ENCODE measurements at regions not wholly inside any gene's neighbourhood (a gene's known extent, or its start where the extent isn't known, plus 50 kb on each side); places are given as distances from the start of the nearest gene placed in this dataset.

DNA sequence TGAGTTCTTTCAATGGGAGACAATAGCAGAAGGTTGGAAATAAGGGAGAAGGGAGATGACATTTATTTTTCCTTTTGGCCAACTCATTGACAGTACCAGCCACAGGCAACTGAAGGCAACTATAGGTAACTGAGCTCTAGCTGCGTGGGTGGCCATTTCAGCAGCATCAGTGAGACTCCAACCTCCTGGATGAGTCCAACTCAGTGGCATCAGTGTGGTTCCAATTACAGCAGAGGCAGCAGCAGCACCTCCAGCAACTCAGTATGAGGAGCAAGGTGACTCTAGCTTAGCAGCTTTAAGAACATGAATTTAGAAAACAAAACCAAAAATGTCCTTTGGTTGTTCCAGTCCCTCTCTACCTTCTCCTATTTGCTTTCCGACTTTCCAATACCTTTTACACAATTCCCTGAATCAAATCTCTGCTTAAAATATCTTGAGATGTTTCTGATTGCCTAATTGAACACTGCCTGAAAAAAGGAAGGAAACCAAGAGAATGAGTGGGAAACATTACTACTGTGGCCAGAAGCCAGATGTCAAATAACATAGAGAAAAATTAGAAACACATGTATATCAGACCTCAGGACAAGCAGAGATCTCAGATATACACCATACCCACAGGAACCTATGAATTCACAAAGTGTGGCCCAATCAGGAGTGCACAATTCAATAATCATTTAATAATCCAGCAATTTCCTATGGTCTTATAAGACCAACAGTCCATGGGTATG lies 166.5 kb upstream of the RORB start:
- Histone ChIP-seq H3K27me3 (ENCODE audit: control insufficient read depth, insufficient read depth, low read length) (no peaks in the 10 kb centered on the region), H3K27ac (ENCODE audit: low read length) (no peak overlapping the region), H3K36me3 (ENCODE audit: control insufficient read depth, insufficient read depth, low read length) (no peaks in the 10 kb centered on the region), H3K4me1 (ENCODE audit: control insufficient read depth, insufficient read depth, low read length) (no peaks in the 10 kb centered on the region), H3K4me3 (ENCODE audit: low read length) (no peak overlapping the region), H3K9me3 (ENCODE audit: control insufficient read depth, insufficient read depth, low read length) (no peaks in the 10 kb centered on the region)
- no peak for DNase-seq (ENCODE audit: low read depth, low spot score)
- WGBS (ENCODE audit: insufficient coverage, insufficient read length) = no CpG with 5 or more reads among the region's 2 CpGs

DNA sequence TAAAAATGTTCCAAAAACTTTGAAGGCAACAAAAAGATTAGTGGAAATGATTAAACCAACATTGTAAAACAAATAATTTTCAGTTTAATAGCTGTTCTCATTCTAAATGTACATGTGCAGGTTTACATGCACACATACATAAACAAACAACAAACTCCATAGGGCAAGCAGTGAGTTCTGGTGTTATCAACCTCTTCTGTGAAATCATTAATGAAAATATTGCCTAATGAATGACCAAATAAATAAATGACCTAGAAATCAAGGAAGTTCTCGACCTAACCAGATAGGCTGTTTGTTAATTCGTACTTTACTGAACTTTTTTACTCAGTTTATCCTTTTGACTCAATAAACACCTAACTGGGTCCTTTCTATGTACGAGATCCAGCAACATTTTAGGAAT lies 165.5 kb upstream of the RORB start:
- no peaks in the 10 kb centered on the region for H3K36me3 ChIP-seq (ENCODE audit: control insufficient read depth, insufficient read depth, low read length)
- H3K27ac ChIP-seq (ENCODE audit: low read length) = no peak overlapping the region
- no peaks in the 10 kb centered on the region for H3K4me1 ChIP-seq (ENCODE audit: control insufficient read depth, insufficient read depth, low read length)
- DNase-seq (ENCODE audit: low read depth, low spot score) = no peak
- H3K9me3 ChIP-seq (ENCODE audit: control insufficient read depth, insufficient read depth, low read length) = no peaks in the 10 kb centered on the region
- no peak overlapping the region for H3K4me3 ChIP-seq (ENCODE audit: low read length)
- WGBS (ENCODE audit: insufficient coverage, insufficient read length) = no CpG with 5 or more reads among the region's 3 CpGs
- no peaks in the 10 kb centered on the region for H3K27me3 ChIP-seq (ENCODE audit: control insufficient read depth, insufficient read depth, low read length)

DNA sequence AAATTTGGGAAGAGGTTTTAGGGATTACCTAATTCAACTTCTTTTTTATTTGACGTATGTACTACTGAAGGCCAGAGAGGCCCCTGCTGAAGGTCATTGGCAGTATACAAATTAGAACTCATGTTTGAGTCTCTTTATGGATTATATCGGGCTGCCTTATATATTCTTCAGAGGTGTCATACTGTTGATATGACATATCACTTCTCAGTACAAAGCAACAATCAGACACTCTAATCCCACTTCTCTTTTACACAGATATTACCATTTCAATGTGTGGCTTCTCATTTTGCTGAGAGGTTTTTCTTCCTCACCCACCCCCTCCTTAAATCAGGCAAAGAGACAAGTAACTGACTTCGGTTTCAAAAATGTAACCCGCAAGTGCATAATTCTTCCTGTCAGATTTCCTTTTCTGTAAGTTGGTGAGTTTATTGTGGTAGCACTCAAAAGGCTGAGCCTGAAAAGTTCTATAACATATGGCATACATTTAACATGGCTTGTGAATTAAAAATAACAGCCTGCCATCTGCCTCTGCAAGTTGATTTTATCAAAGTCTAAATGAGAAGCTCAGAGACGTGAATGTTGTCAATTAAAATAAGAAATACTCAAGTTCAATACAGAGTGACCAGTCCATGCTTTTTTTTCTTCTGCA lies 163.6 kb upstream of the RORB start:
- Histone ChIP-seq H3K27ac (ENCODE audit: low read length) (no peak overlapping the region), H3K9me3 (ENCODE audit: control insufficient read depth, insufficient read depth, low read length) (no peaks in the 10 kb centered on the region), H3K27me3 (ENCODE audit: control insufficient read depth, insufficient read depth, low read length) (no peaks in the 10 kb centered on the region), H3K4me1 (ENCODE audit: control insufficient read depth, insufficient read depth, low read length) (no peaks in the 10 kb centered on the region), H3K4me3 (ENCODE audit: low read length) (no peak overlapping the region), H3K36me3 (ENCODE audit: control insufficient read depth, insufficient read depth, low read length) (no peaks in the 10 kb centered on the region)
- DNase-seq (ENCODE audit: low read depth, low spot score) = no peak
- WGBS (ENCODE audit: insufficient coverage, insufficient read length) = no CpG with 5 or more reads among the region's 5 CpGs

DNA sequence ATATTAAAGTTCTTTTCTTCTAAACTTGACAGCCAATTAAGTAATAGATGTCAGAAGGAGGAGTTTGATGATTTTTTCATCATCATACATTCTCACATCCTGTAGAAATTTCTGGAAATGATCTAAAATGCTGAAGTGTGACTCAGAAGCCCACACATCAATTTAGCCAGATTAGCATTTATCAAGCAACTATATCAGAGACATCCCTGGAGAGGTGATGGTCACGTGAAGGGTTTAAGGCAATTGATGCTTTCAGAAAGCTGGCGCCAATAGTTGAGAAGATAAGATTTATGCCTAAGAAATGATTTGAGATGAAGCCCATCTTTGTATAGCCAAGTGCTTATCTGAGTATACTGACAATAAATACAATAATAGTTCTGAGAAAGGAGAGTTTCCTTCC lies 162.9 kb upstream of the RORB start:
- Histone ChIP-seq H3K27me3 (ENCODE audit: control insufficient read depth, insufficient read depth, low read length) (no peaks in the 10 kb centered on the region), H3K4me1 (ENCODE audit: control insufficient read depth, insufficient read depth, low read length) (no peaks in the 10 kb centered on the region), H3K4me3 (ENCODE audit: low read length) (no peak overlapping the region), H3K36me3 (ENCODE audit: control insufficient read depth, insufficient read depth, low read length) (no peaks in the 10 kb centered on the region), H3K27ac (ENCODE audit: low read length) (no peak overlapping the region), H3K9me3 (ENCODE audit: control insufficient read depth, insufficient read depth, low read length) (no peaks in the 10 kb centered on the region)
- WGBS (ENCODE audit: insufficient coverage, insufficient read length) = no CpG with 5 or more reads among the region's 2 CpGs
- DNase-seq (ENCODE audit: low read depth, low spot score) = no peak

DNA sequence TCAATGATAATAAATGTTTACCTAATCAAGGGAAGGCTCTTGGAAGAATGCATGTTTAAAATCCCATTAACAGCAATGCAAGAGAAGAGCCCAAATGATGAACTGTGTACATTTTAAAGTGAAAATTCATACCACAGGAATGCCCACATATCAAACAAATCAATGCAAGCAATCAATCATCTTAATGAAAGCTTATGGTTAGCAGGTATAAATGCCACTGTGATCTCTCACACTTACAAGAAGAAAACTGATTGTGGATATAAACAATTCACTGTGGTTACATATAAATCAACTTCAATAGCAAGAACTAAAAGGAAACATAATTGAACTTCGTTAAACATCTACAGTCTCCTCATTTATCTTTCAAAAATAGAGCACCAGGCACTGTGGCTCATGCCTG lies 161.0 kb upstream of the RORB start:
- Histone ChIP-seq H3K4me3 (ENCODE audit: low read length) (no peak overlapping the region), H3K9me3 (ENCODE audit: control insufficient read depth, insufficient read depth, low read length) (no peaks in the 10 kb centered on the region), H3K36me3 (ENCODE audit: control insufficient read depth, insufficient read depth, low read length) (no peaks in the 10 kb centered on the region), H3K27me3 (ENCODE audit: control insufficient read depth, insufficient read depth, low read length) (no peaks in the 10 kb centered on the region), H3K27ac (ENCODE audit: low read length) (no peak overlapping the region), H3K4me1 (ENCODE audit: control insufficient read depth, insufficient read depth, low read length) (no peaks in the 10 kb centered on the region)
- no CpG with 5 or more reads among the region's 1 CpG for WGBS (ENCODE audit: insufficient coverage, insufficient read length)
- DNase-seq (ENCODE audit: low read depth, low spot score) = no peak

DNA sequence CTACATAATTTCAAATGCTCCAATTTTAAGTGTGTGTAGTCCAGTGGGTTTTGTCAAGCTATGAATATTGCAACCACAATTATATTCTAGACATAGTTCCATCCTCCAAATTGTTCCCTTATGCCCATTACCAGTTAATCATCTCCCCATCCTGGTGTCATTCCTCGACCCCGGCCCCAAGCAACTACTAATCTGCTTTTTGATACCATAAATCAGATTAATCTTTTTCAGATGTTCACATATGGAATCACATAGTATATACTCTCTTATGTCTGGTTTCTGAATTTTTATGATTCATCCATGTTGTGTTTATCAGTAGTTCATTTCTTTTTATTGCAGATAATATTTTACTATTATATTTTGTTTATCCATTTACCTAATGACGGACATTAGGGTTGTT lies 148.4 kb upstream of the RORB start:
- Histone ChIP-seq H3K27ac (ENCODE audit: low read length) (no peak overlapping the region), H3K36me3 (ENCODE audit: control insufficient read depth, insufficient read depth, low read length) (no peaks in the 10 kb centered on the region), H3K4me1 (ENCODE audit: control insufficient read depth, insufficient read depth, low read length) (no peaks in the 10 kb centered on the region), H3K27me3 (ENCODE audit: control insufficient read depth, insufficient read depth, low read length) (no peaks in the 10 kb centered on the region), H3K4me3 (ENCODE audit: low read length) (no peak overlapping the region), H3K9me3 (ENCODE audit: control insufficient read depth, insufficient read depth, low read length) (no peaks in the 10 kb centered on the region)
- WGBS (ENCODE audit: insufficient coverage, insufficient read length) = no CpG with 5 or more reads among the region's 3 CpGs
- no peak for DNase-seq (ENCODE audit: low read depth, low spot score)

GRCh38 chr9:74355107-74355506 lies 142.0 kb upstream of the RORB start:
- Histone ChIP-seq H3K36me3 (ENCODE audit: control insufficient read depth, insufficient read depth, low read length) (no peaks in the 10 kb centered on the region), H3K4me1 (ENCODE audit: control insufficient read depth, insufficient read depth, low read length) (no peaks in the 10 kb centered on the region), H3K4me3 (ENCODE audit: low read length) (no peak overlapping the region), H3K27ac (ENCODE audit: low read length) (no peak overlapping the region), H3K9me3 (ENCODE audit: control insufficient read depth, insufficient read depth, low read length) (no peaks in the 10 kb centered on the region), H3K27me3 (ENCODE audit: control insufficient read depth, insufficient read depth, low read length) (no peaks in the 10 kb centered on the region)
- no peak for DNase-seq (ENCODE audit: low read depth, low spot score)
- WGBS (ENCODE audit: insufficient coverage, insufficient read length) = no CpG with 5 or more reads among the region's 2 CpGs

DNA sequence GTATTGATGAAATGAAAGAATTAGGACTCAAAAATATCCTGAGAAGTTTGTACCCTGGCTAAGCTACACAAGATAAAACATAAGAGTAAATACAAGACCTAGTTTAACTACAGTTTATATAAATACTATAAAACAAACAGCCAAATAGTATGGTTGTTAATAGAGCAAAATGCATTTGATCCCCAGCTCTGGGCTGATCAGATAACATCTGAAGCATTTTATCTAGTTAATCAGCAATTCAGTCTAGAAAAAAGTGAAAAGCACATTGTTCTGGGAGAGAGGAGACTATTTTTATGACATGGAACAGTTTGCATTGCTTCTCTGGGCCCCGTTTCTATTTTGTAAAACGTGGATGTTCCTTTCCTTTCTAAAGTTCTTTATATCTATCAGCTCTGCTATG lies 139.6 kb upstream of the RORB start:
- no CpG with 5 or more reads among the region's 2 CpGs for WGBS (ENCODE audit: insufficient coverage, insufficient read length)
- Histone ChIP-seq H3K9me3 (ENCODE audit: control insufficient read depth, insufficient read depth, low read length) (no peaks in the 10 kb centered on the region), H3K27me3 (ENCODE audit: control insufficient read depth, insufficient read depth, low read length) (no peaks in the 10 kb centered on the region), H3K4me1 (ENCODE audit: control insufficient read depth, insufficient read depth, low read length) (no peaks in the 10 kb centered on the region), H3K4me3 (ENCODE audit: low read length) (no peak overlapping the region), H3K27ac (ENCODE audit: low read length) (no peak overlapping the region), H3K36me3 (ENCODE audit: control insufficient read depth, insufficient read depth, low read length) (no peaks in the 10 kb centered on the region)
- DNase-seq (ENCODE audit: low read depth, low spot score) = no peak

- no peaks in the 10 kb centered on the region for H3K27me3 ChIP-seq (ENCODE audit: control insufficient read depth, insufficient read depth, low read length)
- no peak for DNase-seq (ENCODE audit: low read depth, low spot score)
- H3K4me3 ChIP-seq (ENCODE audit: low read length) = no peak overlapping the region
- H3K4me1 ChIP-seq (ENCODE audit: control insufficient read depth, insufficient read depth, low read length) = no peaks in the 10 kb centered on the region
- no peaks in the 10 kb centered on the region for H3K9me3 ChIP-seq (ENCODE audit: control insufficient read depth, insufficient read depth, low read length)
- no peak overlapping the region for H3K27ac ChIP-seq (ENCODE audit: low read length)
- H3K36me3 ChIP-seq (ENCODE audit: control insufficient read depth, insufficient read depth, low read length) = no peaks in the 10 kb centered on the region
- WGBS (ENCODE audit: insufficient coverage, insufficient read length) = no CpG with 5 or more reads among the region's 4 CpGs
Measured at GRCh38 chr9:74358959-74359358, 138.2 kb upstream of the RORB start.

GRCh38 chr9:74361508-74361907 lies 135.6 kb upstream of the RORB start:
- no CpG with 5 or more reads among the region's 1 CpG for WGBS (ENCODE audit: insufficient coverage, insufficient read length)
- no peak overlapping the region for H3K4me3 ChIP-seq (ENCODE audit: low read length)

GRCh38 chr9:74362423-74362822 lies 134.7 kb upstream of the RORB start:
- H3K4me1 ChIP-seq (ENCODE audit: control insufficient read depth, insufficient read depth, low read length) = no peaks in the 10 kb centered on the region
- no peaks in the 10 kb centered on the region for H3K36me3 ChIP-seq (ENCODE audit: control insufficient read depth, insufficient read depth, low read length)
- no peaks in the 10 kb centered on the region; the same call in 1 of the 2 replicates for H3K9me3 ChIP-seq (ENCODE audit: control insufficient read depth, insufficient read depth, low read length)
- no peak for DNase-seq (ENCODE audit: low read depth, low spot score)
- no peaks in the 10 kb centered on the region for H3K27me3 ChIP-seq (ENCODE audit: control insufficient read depth, insufficient read depth, low read length)
- no peak overlapping the region for H3K27ac ChIP-seq (ENCODE audit: low read length)
- H3K4me3 ChIP-seq (ENCODE audit: low read length) = no peak overlapping the region
- WGBS (ENCODE audit: insufficient coverage, insufficient read length) = no CpG with 5 or more reads among the region's 3 CpGs

More at GRCh38 chr9:74361508-74361907, 135.6 kb upstream of the RORB start:
- no peaks in the 10 kb centered on the region for H3K36me3 ChIP-seq (ENCODE audit: control insufficient read depth, insufficient read depth, low read length)
- H3K27me3 ChIP-seq (ENCODE audit: control insufficient read depth, insufficient read depth, low read length) = no peaks in the 10 kb centered on the region
- no peaks in the 10 kb centered on the region; the same call in 1 of the 2 replicates for H3K9me3 ChIP-seq (ENCODE audit: control insufficient read depth, insufficient read depth, low read length)
- no peak for DNase-seq (ENCODE audit: low read depth, low spot score)
- H3K4me1 ChIP-seq (ENCODE audit: control insufficient read depth, insufficient read depth, low read length) = no peaks in the 10 kb centered on the region
- H3K27ac ChIP-seq (ENCODE audit: low read length) = no peak overlapping the region
